ENCODE measurements at regions not wholly inside any gene's neighbourhood (a gene's known extent, or its start where the extent isn't known, plus 50 kb on each side); places are given as distances from the start of the nearest gene placed in this dataset.

- no peaks in the 10 kb centered on the region; the same call in 1 of the 2 replicates for H3K4me1 ChIP-seq (ENCODE audit: insufficient read depth, low read length)
- H4K8ac ChIP-seq (replicated peaks; ENCODE audit: insufficient read length, low read depth, low read length), result no peak overlapping the region
- H2BK12ac ChIP-seq (ENCODE audit: insufficient read length, low read depth, low read length), result no peak overlapping the region
- no peak overlapping the region for H2AFZ ChIP-seq (ENCODE audit: low read length)
- peaks cover 0 to 9% (median 4%) of the 10 kb centered on the region in 3 experiments; a peak in 3 of 7 replicates for H3K36me3 Mint-ChIP-seq (ENCODE audit: insufficient read depth in 1 of 3, low read depth in 3 of 3)
- no peak overlapping the region for H3K4me3 Mint-ChIP-seq
- DNase-seq, result no peak
- peaks cover 13 to 18% of the 10 kb centered on the region in 2 experiments for H3K4me1 Mint-ChIP-seq
- no peak overlapping the region for H2BK15ac ChIP-seq (ENCODE audit: low read depth, low read length)
- no peaks in the 10 kb centered on the region for H3K79me1 ChIP-seq (ENCODE audit: insufficient read depth, low read depth, low read length, poor library complexity, severe bottlenecking)
- no peaks in the 10 kb centered on the region for H3K79me2 ChIP-seq (ENCODE audit: insufficient read depth, low read length)
- H3K27ac ChIP-seq (ENCODE audit: insufficient read length, low read depth, low read length), result no peak overlapping the region
- WGBS (ENCODE audit: extremely low coverage, insufficient read length, low lambda C conversion rate), result no CpG with 5 or more reads among the region's 2 CpGs
- H3K14ac ChIP-seq (ENCODE audit: insufficient read depth, low read length), result no peak overlapping the region
- no peak overlapping the region for H3K56ac ChIP-seq (ENCODE audit: insufficient read length, low read depth, low read length)
- no peak overlapping the region for H3T11ph ChIP-seq (ENCODE audit: low read length)
- H3K9me3 Mint-ChIP-seq, result no peaks in the 10 kb centered on the region; a peak in 1 of 5 replicates
- no peak overlapping the region for H4K5ac ChIP-seq (ENCODE audit: insufficient read length, low read depth, low read length)
- no peaks in the 10 kb centered on the region for H3K23me2 ChIP-seq (ENCODE audit: insufficient read length, low read depth, low read length, poor library complexity, severe bottlenecking)
- no peak overlapping the region for H3K23ac ChIP-seq (ENCODE audit: insufficient read length, low read depth, low read length)
- H3K27me3 Mint-ChIP-seq (ENCODE audit: low read depth), result no peaks in the 10 kb centered on the region
- no peaks in the 10 kb centered on the region for H4K20me1 ChIP-seq (ENCODE audit: control insufficient read depth, insufficient read depth, insufficient read length)
- no peak overlapping the region for H2BK5ac ChIP-seq (ENCODE audit: insufficient read length, low read length)
- H2BK20ac ChIP-seq (ENCODE audit: low read depth, low read length, poor library complexity, severe bottlenecking), result no peak overlapping the region
- H3K4me2 ChIP-seq (ENCODE audit: insufficient read depth, insufficient read length, low read length), result no peak overlapping the region
- no peak overlapping the region for H3K4ac ChIP-seq (ENCODE audit: low read depth, low read length)
- TF ChIP-seq CTCF (conservative IDR thresholded peaks at IDR 0.05), result no peak
- H3K18ac ChIP-seq (ENCODE audit: insufficient read length, low read depth, low read length), result no peak overlapping the region
- no peak overlapping the region for H2BK120ac ChIP-seq (ENCODE audit: low read depth, low read length, poor library complexity, severe bottlenecking)
- H3K9ac ChIP-seq (ENCODE audit: extremely low read depth, insufficient read length, low read length), result no peak overlapping the region
- no peaks in the 10 kb centered on the region for H3K27me3 ChIP-seq (ENCODE audit: insufficient read depth, low read length)
- no peak overlapping the region for H3K27ac Mint-ChIP-seq
- H3K9me3 ChIP-seq (ENCODE audit: control insufficient read depth, low read depth, low read length), result no peaks in the 10 kb centered on the region
- no peak overlapping the region for H4K91ac ChIP-seq (ENCODE audit: insufficient read length, low read depth, low read length)
- no peak overlapping the region for H2AK5ac ChIP-seq (ENCODE audit: insufficient read length, low read length)
These were observed 117.9 kb downstream of the TM9SF2 start for GRCh38 chr13:99619207-99619606.

Data from H9 (cell line).